AG04450 (cell line): ENCODE measurements at regions not wholly inside any gene's neighbourhood (a gene's known extent, or its start where the extent isn't known, plus 50 kb on each side); places are given as distances from the start of the nearest gene placed in this dataset.

Experiments used
- CTCF ChIA-PET: fragments of 300-600, 350-600 bp; formaldehyde crosslinking; extraction: SDS; loops from one replicate; lab custom pipeline; 2022; ENCODE audit warnings: antibody characterized with exemption, inconsistent platforms; lab: Charles Lee
- POLR2A ChIA-PET: fragments of 350-600 bp; formaldehyde crosslinking; extraction: SDS; loops from one replicate; lab custom pipeline; 2021; ENCODE audit warnings: antibody characterized with exemption, inconsistent platforms; lab: Yijun Ruan, JAX
- DNase-seq: peaks from one replicate; pipeline ENCODE4 v3.0.0-alpha.2; 2011; ENCODE audit warnings: low read depth, low spot score
- H3K27ac ChIP-seq: one replicate; pipeline ENCODE4 v1.5.1; 2012; ENCODE audit warnings: low read depth, low read length, control low read depth
- H3K27me3 ChIP-seq: one replicate; pipeline ENCODE4 v1.6.0; 2012; ENCODE audit warnings: low read length; ENCODE audit not compliant: control insufficient read depth, insufficient read depth
- H3K4me3 ChIP-seq: 2 replicates; pipeline ENCODE4 v1.5.1; 2011; ENCODE audit warnings: mild to moderate bottlenecking, low read depth, low read length, control low read depth
- H3K9me3 ChIP-seq: 2 replicates; pipeline ENCODE4 v1.5.1; 2012; ENCODE audit warnings: low read length; ENCODE audit not compliant: control insufficient read depth, insufficient read depth
- CTCF ChIP-seq: IDR thresholded peaks from 2 replicates; pipeline ENCODE4 v1.5.1; 2011; ENCODE audit warnings: low read depth, low read length, control low read depth, inconsistent platforms

- H3K4me3 ChIP-seq, result no peak overlapping the region
- no peaks in the 10 kb centered on the region for H3K27me3 ChIP-seq
- DNase-seq, result no peak
- no peaks in the 10 kb centered on the region for H3K9me3 ChIP-seq
- no peak overlapping the region for H3K27ac ChIP-seq
- CTCF ChIA-PET, result no interaction called here
- POLR2A ChIA-PET, result no interaction called here
- TF ChIP-seq CTCF, result no peak
Observed at GRCh38 chr19:16005925-16006324, 57.1 kb downstream of the OR10H4 start.

GRCh38 chr19:16012552-16012951, 63.7 kb upstream of the TPM4 start:
- ChIA-PET CTCF (interaction anchor here (0.6 kb wide), 1 partner anchor 458 kb away, joined by 3 read pairs; no protein-coding TSS in a partner anchor), POLR2A (no interaction called here)
- H3K4me3 ChIP-seq, result no peak overlapping the region
- H3K27ac ChIP-seq, result no peak overlapping the region
- H3K9me3 ChIP-seq, result no peaks in the 10 kb centered on the region; the same call in 1 of the 2 replicates
- no peak for TF ChIP-seq CTCF
- no peak for DNase-seq
- peaks cover 2% of the 10 kb centered on the region for H3K27me3 ChIP-seq

GRCh38 chr19:16013181-16013850, 63.0 kb upstream of the TPM4 start:
- POLR2A ChIA-PET, result no interaction called here
- no peak overlapping the region for H3K4me3 ChIP-seq
- no peak overlapping the region for H3K27ac ChIP-seq
- peaks cover 2% of the 10 kb centered on the region for H3K27me3 ChIP-seq
- CTCF ChIA-PET, result no interaction called here
- DNase-seq, result no peak
- TF ChIP-seq CTCF, result no peak
- H3K9me3 ChIP-seq, result no peaks in the 10 kb centered on the region; the same call in 1 of the 2 replicates

GRCh38 chr19:16013851-16014840, 62.1 kb upstream of the TPM4 start:
- ChIA-PET CTCF (no interaction called here), POLR2A (no interaction called here)
- TF ChIP-seq CTCF, result no peak
- Histone ChIP-seq H3K27me3 (peaks cover 5% of the 10 kb centered on the region), H3K27ac (no peak overlapping the region), H3K9me3 (no peaks in the 10 kb centered on the region; the same call in 1 of the 2 replicates), H3K4me3 (no peak overlapping the region)
- no peak for DNase-seq
